ENCODE measurements at regions not wholly inside any gene's neighbourhood (a gene's known extent, or its start where the extent isn't known, plus 50 kb on each side); places are given as distances from the start of the nearest gene placed in this dataset.

DNA sequence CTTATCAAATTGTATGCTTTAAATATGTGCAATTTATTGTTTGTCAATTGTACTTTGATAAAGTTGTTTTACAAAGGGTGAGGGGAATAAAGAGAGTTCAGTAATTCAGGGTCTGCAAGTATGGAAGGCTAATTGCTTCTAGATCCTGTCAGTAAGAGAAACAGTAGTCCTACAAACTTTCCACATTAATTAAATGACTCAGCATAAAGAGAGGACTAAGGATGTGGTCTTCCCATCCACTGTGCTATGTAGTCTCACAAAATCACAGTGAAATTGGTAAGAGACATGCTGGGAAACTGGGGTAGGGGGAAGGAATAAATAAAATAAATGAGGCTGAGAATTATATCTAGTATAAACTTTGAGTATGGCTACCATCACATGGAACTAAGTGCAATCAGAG, 130.2 kb upstream of the PKP2 start:
- TF ChIP-seq, protein P1, sequence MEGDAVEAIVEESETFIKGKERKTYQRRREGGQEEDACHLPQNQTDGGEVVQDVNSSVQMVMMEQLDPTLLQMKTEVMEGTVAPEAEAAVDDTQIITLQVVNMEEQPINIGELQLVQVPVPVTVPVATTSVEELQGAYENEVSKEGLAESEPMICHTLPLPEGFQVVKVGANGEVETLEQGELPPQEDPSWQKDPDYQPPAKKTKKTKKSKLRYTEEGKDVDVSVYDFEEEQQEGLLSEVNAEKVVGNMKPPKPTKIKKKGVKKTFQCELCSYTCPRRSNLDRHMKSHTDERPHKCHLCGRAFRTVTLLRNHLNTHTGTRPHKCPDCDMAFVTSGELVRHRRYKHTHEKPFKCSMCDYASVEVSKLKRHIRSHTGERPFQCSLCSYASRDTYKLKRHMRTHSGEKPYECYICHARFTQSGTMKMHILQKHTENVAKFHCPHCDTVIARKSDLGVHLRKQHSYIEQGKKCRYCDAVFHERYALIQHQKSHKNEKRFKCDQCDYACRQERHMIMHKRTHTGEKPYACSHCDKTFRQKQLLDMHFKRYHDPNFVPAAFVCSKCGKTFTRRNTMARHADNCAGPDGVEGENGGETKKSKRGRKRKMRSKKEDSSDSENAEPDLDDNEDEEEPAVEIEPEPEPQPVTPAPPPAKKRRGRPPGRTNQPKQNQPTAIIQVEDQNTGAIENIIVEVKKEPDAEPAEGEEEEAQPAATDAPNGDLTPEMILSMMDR (IDR thresholded peaks at IDR 0.05), result no peak
- TF ChIP-seq POLR2A (IDR thresholded peaks at IDR 0.05) (no peak), POLR2AphosphoS5 (IDR thresholded peaks at IDR 0.05) (no peak)
